ENCODE measurements at regions not wholly inside any gene's neighbourhood (a gene's known extent, or its start where the extent isn't known, plus 50 kb on each side); places are given as distances from the start of the nearest gene placed in this dataset.

DNA sequence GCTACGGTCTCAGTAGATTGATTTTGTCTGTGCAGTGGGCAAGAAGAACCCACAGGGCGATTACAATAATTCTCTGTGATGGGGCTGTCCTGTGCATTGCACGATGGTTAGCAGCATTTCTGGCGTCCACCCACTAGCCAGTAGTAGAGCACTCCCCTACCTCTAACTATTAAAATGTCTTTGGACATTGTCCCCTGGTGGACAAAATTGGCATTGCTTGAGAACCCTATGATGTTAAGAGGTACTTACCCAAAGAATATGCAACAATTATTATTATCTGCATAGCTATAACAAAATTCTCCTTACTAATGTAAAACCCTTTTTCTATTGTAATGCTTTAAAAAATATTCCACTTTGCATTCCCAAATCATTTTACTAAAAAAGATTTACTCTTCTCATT lies 109.5 kb upstream of the VCX3A start:
- no peak for TF ChIP-seq EZH2 (IDR thresholded peaks at IDR 0.05; ENCODE audit: low read length)
- peak in 2 of 3 experiments; percentile 20 to 25 for TF ChIP-seq CTCF (optimal IDR thresholded peaks at IDR 0.05 in 1 of 3, IDR thresholded peaks at IDR 0.05 in 1 of 3, conservative IDR thresholded peaks at IDR 0.05 in 1 of 3; ENCODE audit: extremely low read depth in 1 of 3, insufficient read depth in 2 of 3, low read length in 3 of 3)

Data from keratinocyte (primary cell).